ENCODE measurements at regions not wholly inside any gene's neighbourhood (a gene's known extent, or its start where the extent isn't known, plus 50 kb on each side); places are given as distances from the start of the nearest gene placed in this dataset.

DNA sequence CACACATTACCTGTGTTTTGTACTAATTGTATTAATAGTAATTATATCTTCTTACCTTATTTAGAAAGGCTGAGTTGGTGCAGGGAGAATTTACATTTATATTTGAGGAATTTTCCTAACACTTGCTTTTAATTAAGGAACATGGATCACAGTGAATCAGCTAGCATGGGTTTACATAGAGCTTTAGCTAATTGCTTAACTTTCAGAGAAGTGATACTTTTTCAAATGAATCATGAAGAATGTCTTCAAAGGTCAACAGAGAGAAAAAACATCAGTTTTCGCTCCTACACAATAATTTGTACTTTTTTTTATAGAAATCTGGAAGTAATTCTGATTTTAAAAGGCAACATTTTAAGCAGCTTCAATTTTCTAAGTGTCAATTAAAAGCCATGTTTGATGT is 195.0 kb upstream of the HEY2 start:
- Histone ChIP-seq H3K9ac (ENCODE audit: low read length) (no peak overlapping the region), H3K36me3 (ENCODE audit: insufficient read depth, low read length) (no peaks in the 10 kb centered on the region), H3F3A (ENCODE audit: insufficient read depth, low read length) (no peaks in the 10 kb centered on the region; the same call in 1 of the 2 replicates), H3K9me2 (ENCODE audit: low read depth, low read length) (no peaks in the 10 kb centered on the region), H3K27ac (ENCODE audit: low read depth, low read length, poor library complexity, severe bottlenecking) (no peak overlapping the region), H4K20me1 (ENCODE audit: insufficient read depth, low read length) (no peaks in the 10 kb centered on the region), H3K4me3 (ENCODE audit: low read depth, low read length, poor library complexity, severe bottlenecking) (no peak overlapping the region), H3K27me3 (ENCODE audit: insufficient read depth, low read length) (no peaks in the 10 kb centered on the region), H3K79me2 (ENCODE audit: insufficient read depth, low read length) (no peaks in the 10 kb centered on the region), H3K4me1 (ENCODE audit: insufficient read depth, low read length, severe bottlenecking) (peaks cover 21% of the 10 kb centered on the region), H2AFZ (ENCODE audit: low read length) (no peak overlapping the region), H3K9me3 (ENCODE audit: low read length) (no peaks in the 10 kb centered on the region), H3K4me2 (ENCODE audit: low read length) (no peak overlapping the region)
- TF ChIP-seq, protein P1, sequence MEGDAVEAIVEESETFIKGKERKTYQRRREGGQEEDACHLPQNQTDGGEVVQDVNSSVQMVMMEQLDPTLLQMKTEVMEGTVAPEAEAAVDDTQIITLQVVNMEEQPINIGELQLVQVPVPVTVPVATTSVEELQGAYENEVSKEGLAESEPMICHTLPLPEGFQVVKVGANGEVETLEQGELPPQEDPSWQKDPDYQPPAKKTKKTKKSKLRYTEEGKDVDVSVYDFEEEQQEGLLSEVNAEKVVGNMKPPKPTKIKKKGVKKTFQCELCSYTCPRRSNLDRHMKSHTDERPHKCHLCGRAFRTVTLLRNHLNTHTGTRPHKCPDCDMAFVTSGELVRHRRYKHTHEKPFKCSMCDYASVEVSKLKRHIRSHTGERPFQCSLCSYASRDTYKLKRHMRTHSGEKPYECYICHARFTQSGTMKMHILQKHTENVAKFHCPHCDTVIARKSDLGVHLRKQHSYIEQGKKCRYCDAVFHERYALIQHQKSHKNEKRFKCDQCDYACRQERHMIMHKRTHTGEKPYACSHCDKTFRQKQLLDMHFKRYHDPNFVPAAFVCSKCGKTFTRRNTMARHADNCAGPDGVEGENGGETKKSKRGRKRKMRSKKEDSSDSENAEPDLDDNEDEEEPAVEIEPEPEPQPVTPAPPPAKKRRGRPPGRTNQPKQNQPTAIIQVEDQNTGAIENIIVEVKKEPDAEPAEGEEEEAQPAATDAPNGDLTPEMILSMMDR (IDR thresholded peaks at IDR 0.05; ENCODE audit: low read length): no peak
- no peak for TF ChIP-seq EZH2 (IDR thresholded peaks at IDR 0.05; ENCODE audit: borderline replicate concordance, low read length)

DNA sequence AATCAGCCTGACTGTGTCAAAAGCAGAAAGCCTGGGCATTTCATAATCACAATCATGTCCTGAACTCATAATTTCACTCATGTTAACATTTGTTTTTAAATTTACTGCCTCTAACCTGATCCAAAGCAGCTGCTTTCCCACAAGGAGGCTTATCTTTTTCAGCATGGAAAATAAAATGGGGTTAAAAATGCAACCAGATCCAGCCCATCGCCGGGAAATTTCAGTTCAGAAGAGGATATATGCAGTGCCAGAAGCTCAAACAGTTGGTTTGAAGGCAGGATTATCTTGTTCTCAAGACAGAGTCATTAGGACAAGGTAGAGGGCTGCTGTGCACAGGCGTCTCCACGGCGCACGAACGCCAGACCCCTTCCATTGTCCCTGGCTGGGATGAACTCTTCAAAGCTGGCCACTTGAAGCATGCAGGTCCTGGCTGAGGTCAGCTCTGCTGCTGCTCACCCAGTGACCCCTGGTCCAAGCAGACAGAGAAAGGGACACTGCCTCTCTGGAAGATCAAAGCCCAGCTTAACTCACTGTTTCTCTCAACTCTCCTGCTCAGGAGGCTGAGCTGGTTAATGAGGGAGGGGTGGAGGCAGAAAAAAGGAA is 191.1 kb upstream of the HEY2 start:
- H3K36me3 ChIP-seq (ENCODE audit: insufficient read depth, low read length): no peaks in the 10 kb centered on the region
- no peaks in the 10 kb centered on the region for H3K79me2 ChIP-seq (ENCODE audit: insufficient read depth, low read length)
- H3F3A ChIP-seq (ENCODE audit: insufficient read depth, low read length): no peaks in the 10 kb centered on the region; the same call in 1 of the 2 replicates
- TF ChIP-seq, protein P1 (IDR thresholded peaks at IDR 0.05; ENCODE audit: low read length): no peak
- no peak for TF ChIP-seq EZH2 (IDR thresholded peaks at IDR 0.05; ENCODE audit: borderline replicate concordance, low read length)
- H3K4me1 ChIP-seq (ENCODE audit: insufficient read depth, low read length, severe bottlenecking): peaks cover 9% of the 10 kb centered on the region
- H3K9me2 ChIP-seq (ENCODE audit: low read depth, low read length): no peaks in the 10 kb centered on the region
- H3K4me3 ChIP-seq (ENCODE audit: low read depth, low read length, poor library complexity, severe bottlenecking): no peak overlapping the region
- no peaks in the 10 kb centered on the region for H4K20me1 ChIP-seq (ENCODE audit: insufficient read depth, low read length)
- no peak overlapping the region for H3K27ac ChIP-seq (ENCODE audit: low read depth, low read length, poor library complexity, severe bottlenecking)
- H3K9ac ChIP-seq (ENCODE audit: low read length): no peak overlapping the region
- H3K4me2 ChIP-seq (ENCODE audit: low read length): no peak overlapping the region
- H3K27me3 ChIP-seq (ENCODE audit: insufficient read depth, low read length): no peaks in the 10 kb centered on the region
- no peak overlapping the region for H2AFZ ChIP-seq (ENCODE audit: low read length)
- no peaks in the 10 kb centered on the region for H3K9me3 ChIP-seq (ENCODE audit: low read length)

GRCh38 chr6:125558907-125559306 is 190.5 kb upstream of the HEY2 start:
- TF ChIP-seq, protein P1 (IDR thresholded peaks at IDR 0.05; ENCODE audit: low read length): no peak
- no peak for TF ChIP-seq EZH2 (IDR thresholded peaks at IDR 0.05; ENCODE audit: borderline replicate concordance, low read length)
- H4K20me1 ChIP-seq (ENCODE audit: insufficient read depth, low read length): no peaks in the 10 kb centered on the region
- H3K9me3 ChIP-seq (ENCODE audit: low read length): no peaks in the 10 kb centered on the region

More at GRCh38 chr6:125558907-125559306, 190.5 kb upstream of the HEY2 start:
- Histone ChIP-seq H3K9me2 (ENCODE audit: low read depth, low read length) (no peaks in the 10 kb centered on the region), H3K9ac (ENCODE audit: low read length) (no peak overlapping the region), H3F3A (ENCODE audit: insufficient read depth, low read length) (no peaks in the 10 kb centered on the region; the same call in 1 of the 2 replicates), H3K4me3 (ENCODE audit: low read depth, low read length, poor library complexity, severe bottlenecking) (no peak overlapping the region), H3K4me2 (ENCODE audit: low read length) (no peak overlapping the region), H3K36me3 (ENCODE audit: insufficient read depth, low read length) (no peaks in the 10 kb centered on the region), H2AFZ (ENCODE audit: low read length) (no peak overlapping the region), H3K4me1 (ENCODE audit: insufficient read depth, low read length, severe bottlenecking) (peaks cover 9% of the 10 kb centered on the region), H3K27me3 (ENCODE audit: insufficient read depth, low read length) (no peaks in the 10 kb centered on the region), H3K27ac (ENCODE audit: low read depth, low read length, poor library complexity, severe bottlenecking) (no peak overlapping the region), H3K79me2 (ENCODE audit: insufficient read depth, low read length) (no peaks in the 10 kb centered on the region)

Data from OCI-LY1 (cell line).